Loucy (cell line): ENCODE measurements at regions not wholly inside any gene's neighbourhood (a gene's known extent, or its start where the extent isn't known, plus 50 kb on each side); places are given as distances from the start of the nearest gene placed in this dataset.

ENCODE experiments used
- H2AFZ ChIP-seq: fragments of 200-600 bp; sonication (generic); 2 replicates; pipeline ENCODE4 v1.6.0; 2016; ENCODE audit warnings: antibody characterized with exemption, mild to moderate bottlenecking, low read length, moderate library complexity
- H3F3A ChIP-seq: fragments of 200-600 bp; 2 replicates; pipeline ENCODE4 v1.6.0; 2016; ENCODE audit warnings: antibody characterized with exemption, low read depth, mild to moderate bottlenecking
- H3K27me3 ChIP-seq: fragments of 200-600 bp; sonication (generic); 2 replicates; pipeline ENCODE4 v1.6.1; 2014; ENCODE audit warnings: low read length, mild to moderate bottlenecking; ENCODE audit not compliant: insufficient read depth, poor library complexity, severe bottlenecking
- H3K36me3 ChIP-seq: fragments of 200-600 bp; sonication (generic); 2 replicates; pipeline ENCODE4 v1.6.1; 2016; ENCODE audit warnings: low read length; ENCODE audit not compliant: insufficient read depth
- H3K4me1 ChIP-seq: fragments of 200-600 bp; sonication (generic); 2 replicates; pipeline ENCODE4 v1.5.1; 2014; ENCODE audit warnings: low read length, mild to moderate bottlenecking; ENCODE audit not compliant: insufficient read depth, poor library complexity, severe bottlenecking
- H3K4me2 ChIP-seq: fragments of 200-600 bp; sonication (generic); 2 replicates; pipeline ENCODE4 v1.6.0; 2014; ENCODE audit warnings: antibody characterized with exemption, low read length, low read depth, mild to moderate bottlenecking; ENCODE audit not compliant: poor library complexity, severe bottlenecking
- H3K4me3 ChIP-seq: fragments of 200-600 bp; sonication (generic); 2 replicates; pipeline ENCODE4 v1.5.1; 2014; ENCODE audit warnings: low read length, mild to moderate bottlenecking, mixed read lengths; ENCODE audit not compliant: poor library complexity, severe bottlenecking
- H3K79me2 ChIP-seq: fragments of 200-600 bp; sonication (generic); 2 replicates; pipeline ENCODE4 v1.6.1; 2014; ENCODE audit warnings: low read length; ENCODE audit not compliant: insufficient read depth
- H3K9ac ChIP-seq: fragments of 200-600 bp; sonication (generic); 2 replicates; pipeline ENCODE4 v1.6.0; 2014; ENCODE audit warnings: mild to moderate bottlenecking, low read depth, low read length, moderate library complexity; ENCODE audit not compliant: poor library complexity, severe bottlenecking
- H3K9me2 ChIP-seq: fragments of 200-600 bp; sonication (generic); replicated peaks from 2 replicates; pipeline ENCODE4 v1.6.1; 2016; ENCODE audit warnings: low read depth, low read length, mixed read lengths
- H3K9me3 ChIP-seq: fragments of 200-600 bp; sonication (generic); 2 replicates; pipeline ENCODE4 v1.6.1; 2014; ENCODE audit warnings: mild to moderate bottlenecking, antibody characterized with exemption, low read length, low read depth; ENCODE audit not compliant: insufficient read depth
- H4K20me1 ChIP-seq: fragments of 200-600 bp; sonication (generic); 2 replicates; pipeline ENCODE4 v1.6.0; 2014; ENCODE audit warnings: antibody characterized with exemption, low read length, mild to moderate bottlenecking; ENCODE audit not compliant: insufficient read depth, poor library complexity, severe bottlenecking
- EZH2phosphoT487 ChIP-seq: fragments of 200-600 bp; IDR thresholded peaks from 2 replicates; pipeline ENCODE4 v1.6.1; 2018; ENCODE audit warnings: antibody characterized with exemption, mild to moderate bottlenecking, moderate library complexity, borderline replicate concordance
- TF ChIP-seq, protein P1 (sequence below): fragments of 200-600 bp; sonication (generic); conservative IDR thresholded peaks from 2 replicates; pipeline ENCODE4 v1.5.1; 2014; ENCODE audit warnings: mild to moderate bottlenecking, antibody characterized with exemption, low read length

DNA sequence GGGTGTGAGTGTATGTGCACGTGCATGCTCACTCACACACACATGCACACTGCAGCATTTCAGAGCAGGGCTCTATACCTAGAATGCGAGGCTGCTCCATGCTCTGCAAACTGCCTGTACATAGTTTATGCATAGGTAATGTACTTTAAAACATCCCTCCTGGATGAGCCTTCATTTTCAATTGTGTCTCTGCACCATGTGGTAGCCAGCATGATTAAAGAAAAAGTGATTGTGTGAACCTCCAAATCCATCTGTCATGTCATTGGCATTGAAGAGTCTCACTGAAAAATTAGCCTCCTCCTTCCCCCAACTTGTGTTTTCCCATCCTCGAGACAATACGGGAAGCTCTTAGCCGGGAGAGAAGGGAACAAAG lies 120.9 kb upstream of the SPATS2L start:
- H3K79me2 ChIP-seq: no peaks in the 10 kb centered on the region
- H3K4me2 ChIP-seq: no peak overlapping the region
- H2AFZ ChIP-seq: no peak overlapping the region
- no peaks in the 10 kb centered on the region for H3F3A ChIP-seq
- H3K27me3 ChIP-seq: no peaks in the 10 kb centered on the region
- no peaks in the 10 kb centered on the region for H3K36me3 ChIP-seq
- TF ChIP-seq, protein P1, sequence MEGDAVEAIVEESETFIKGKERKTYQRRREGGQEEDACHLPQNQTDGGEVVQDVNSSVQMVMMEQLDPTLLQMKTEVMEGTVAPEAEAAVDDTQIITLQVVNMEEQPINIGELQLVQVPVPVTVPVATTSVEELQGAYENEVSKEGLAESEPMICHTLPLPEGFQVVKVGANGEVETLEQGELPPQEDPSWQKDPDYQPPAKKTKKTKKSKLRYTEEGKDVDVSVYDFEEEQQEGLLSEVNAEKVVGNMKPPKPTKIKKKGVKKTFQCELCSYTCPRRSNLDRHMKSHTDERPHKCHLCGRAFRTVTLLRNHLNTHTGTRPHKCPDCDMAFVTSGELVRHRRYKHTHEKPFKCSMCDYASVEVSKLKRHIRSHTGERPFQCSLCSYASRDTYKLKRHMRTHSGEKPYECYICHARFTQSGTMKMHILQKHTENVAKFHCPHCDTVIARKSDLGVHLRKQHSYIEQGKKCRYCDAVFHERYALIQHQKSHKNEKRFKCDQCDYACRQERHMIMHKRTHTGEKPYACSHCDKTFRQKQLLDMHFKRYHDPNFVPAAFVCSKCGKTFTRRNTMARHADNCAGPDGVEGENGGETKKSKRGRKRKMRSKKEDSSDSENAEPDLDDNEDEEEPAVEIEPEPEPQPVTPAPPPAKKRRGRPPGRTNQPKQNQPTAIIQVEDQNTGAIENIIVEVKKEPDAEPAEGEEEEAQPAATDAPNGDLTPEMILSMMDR: no peak
- TF ChIP-seq EZH2phosphoT487: no peak
- H3K4me1 ChIP-seq: peaks cover 2% of the 10 kb centered on the region
- H3K9ac ChIP-seq: no peak overlapping the region
- H3K9me3 ChIP-seq: no peaks in the 10 kb centered on the region
- H3K9me2 ChIP-seq: no peaks in the 10 kb centered on the region
- no peaks in the 10 kb centered on the region for H4K20me1 ChIP-seq
- no peak overlapping the region for H3K4me3 ChIP-seq

GRCh38 chr2:200186002-200186401 lies 120.5 kb upstream of the SPATS2L start:
- Histone ChIP-seq H3K36me3 (no peaks in the 10 kb centered on the region), H3F3A (no peaks in the 10 kb centered on the region), H3K9me2 (no peaks in the 10 kb centered on the region), H3K9ac (no peak overlapping the region), H3K27me3 (no peaks in the 10 kb centered on the region), H4K20me1 (no peaks in the 10 kb centered on the region), H3K4me2 (no peak overlapping the region), H3K9me3 (no peaks in the 10 kb centered on the region), H2AFZ (no peak overlapping the region), H3K79me2 (no peaks in the 10 kb centered on the region), H3K4me3 (no peak overlapping the region), H3K4me1 (peaks cover 2% of the 10 kb centered on the region)
- TF ChIP-seq, protein P1: no peak
- no peak for TF ChIP-seq EZH2phosphoT487

- H2AFZ ChIP-seq: no peak overlapping the region
- no peaks in the 10 kb centered on the region for H3K79me2 ChIP-seq
- H3K9me2 ChIP-seq: no peaks in the 10 kb centered on the region
- H3F3A ChIP-seq: no peaks in the 10 kb centered on the region
- no peaks in the 10 kb centered on the region for H4K20me1 ChIP-seq
- no peaks in the 10 kb centered on the region for H3K9me3 ChIP-seq
- no peak overlapping the region for H3K4me3 ChIP-seq
- H3K9ac ChIP-seq: no peak overlapping the region
- no peaks in the 10 kb centered on the region for H3K36me3 ChIP-seq
- no peaks in the 10 kb centered on the region for H3K27me3 ChIP-seq
- H3K4me1 ChIP-seq: peaks cover 2% of the 10 kb centered on the region
- TF ChIP-seq, protein P1: no peak
- no peak for TF ChIP-seq EZH2phosphoT487
- peak overlapping the region; percentile 6 for H3K4me2 ChIP-seq
Measured at GRCh38 chr2:200188876-200189275, 117.6 kb upstream of the SPATS2L start.
